Spleen (tissue), 11 donors: ENCODE measurements at regions not wholly inside any gene's neighbourhood (a gene's known extent, or its start where the extent isn't known, plus 50 kb on each side); places are given as distances from the start of the nearest gene placed in this dataset.
A peak's percentile ranks its signal among the peaks of the same experiment; 100 is the strongest.

Experiments
- DNase-seq: peaks from one replicate; pipeline ENCODE4 v3.0.0-alpha.2; 2020
- H3K27ac ChIP-seq, 8 donors: fragments of 200-600 bp; sonication (generic) in 7 of 8; 1 replicate in 4 of 8; 2 replicates in 4 of 8; pipeline versions ENCODE4 v1.5.0 to v1.8.0; 2016 to 2021; ENCODE audit warnings: inconsistent platforms in 4 of 8, mild to moderate bottlenecking in 4 of 8, moderate library complexity in 1 of 8
- H3K27me3 ChIP-seq, 7 donors: fragments of 200-600 bp; sonication (generic) in 6 of 7; replicated peaks in 1 of 7; 1 replicate in 4 of 7; 2 replicates in 3 of 7; pipeline versions ENCODE4 v1.5.0 to v1.8.0; 2016 to 2021; ENCODE audit warnings: inconsistent platforms in 3 of 7, mild to moderate bottlenecking in 1 of 7
- H3K36me3 ChIP-seq, 6 donors: fragments of 200-600 bp; sonication (generic) in 5 of 6; 1 replicate in 4 of 6; 2 replicates in 2 of 6; pipeline versions ENCODE4 v1.5.0 to v1.8.0; 2016 to 2021; ENCODE audit warnings: inconsistent platforms in 2 of 6
- H3K4me1 ChIP-seq, 6 donors: fragments of 200-600 bp; sonication (generic) in 5 of 6; 1 replicate in 3 of 6; 2 replicates in 3 of 6; pipeline versions ENCODE4 v1.5.0 to v1.8.0; 2016 to 2021; ENCODE audit warnings: inconsistent platforms in 3 of 6
- H3K4me3 ChIP-seq, 8 donors: fragments of 200-600 bp; sonication (generic) in 7 of 8; 1 replicate in 4 of 8; 2 replicates in 4 of 8; pipeline versions ENCODE4 v1.5.0 to v1.8.0; 2016 to 2021; ENCODE audit warnings: inconsistent platforms in 4 of 8, mild to moderate bottlenecking in 4 of 8, moderate library complexity in 2 of 8
- H3K9me3 ChIP-seq, 8 donors: fragments of 200-600 bp; sonication (generic) in 7 of 8; 1 replicate in 4 of 8; 2 replicates in 4 of 8; pipeline versions ENCODE4 v1.5.0 to v1.8.0; 2016 to 2021; ENCODE audit warnings: inconsistent platforms in 4 of 8
- POLR2A ChIP-seq, 3 donors: fragments of 450-650 bp; IDR thresholded peaks; one replicate each; pipeline ENCODE4 v1.5.1; 2017; ENCODE audit warnings: antibody characterized with exemption in 3 of 3, mild to moderate bottlenecking in 1 of 3
- POLR2AphosphoS5 ChIP-seq, 3 donors: sonication (generic); formaldehyde crosslinking; IDR thresholded peaks; one replicate each; pipeline ENCODE4 v1.5.1; 2017; ENCODE audit warnings: antibody characterized with exemption in 3 of 3
- WGBS, 5 donors: extraction: QIAGEN DNeasy Blood & Tissue Kit in 3 of 5; methylation state at CpG; one replicate each; pipeline versions ENCODE4 v1.1.5 to v1.1.7; 2013 to 2018; 5-methylcytosine and 5-hydroxymethylcytosine counted together
- intact Hi-C: fragments of 100-400 bp; cut with DNase I; formaldehyde crosslinking; loops from one replicate; pipeline ENCODE4 v1.15.0; 2023; ENCODE audit warnings: low total_unique reads
- TF ChIP-seq, protein P1 (sequence below), 11 experiments: fragments of 200-600 bp in 7 of 11; fragments of 450-650 bp in 4 of 11; sonication (generic) in 4 of 11; IDR thresholded peaks in 8 of 11; conservative IDR thresholded peaks in 3 of 11; 1 replicate in 7 of 11; 2 replicates in 4 of 11; pipeline versions ENCODE4 v1.4.0 to v1.8.0; 2016 to 2021; ENCODE audit warnings: antibody characterized with exemption in 11 of 11, inconsistent platforms in 4 of 11, mild to moderate bottlenecking in 1 of 11
- donor health status: healthy with polysubstance abuse.
- donor health status: DM: no; HTN: no; CAD: no; lungs with moderate emphysema.
- donor health status: DM: no; HTN: no; CAD: no.
- donor health status: Bipolar disorder and iron deficiency.
- donor health status: healthy.
- donor health status: DM: no; HTN: no; CAD: no.
- donor health status: DM: yes; HTN: yes; CAD: no.

DNA sequence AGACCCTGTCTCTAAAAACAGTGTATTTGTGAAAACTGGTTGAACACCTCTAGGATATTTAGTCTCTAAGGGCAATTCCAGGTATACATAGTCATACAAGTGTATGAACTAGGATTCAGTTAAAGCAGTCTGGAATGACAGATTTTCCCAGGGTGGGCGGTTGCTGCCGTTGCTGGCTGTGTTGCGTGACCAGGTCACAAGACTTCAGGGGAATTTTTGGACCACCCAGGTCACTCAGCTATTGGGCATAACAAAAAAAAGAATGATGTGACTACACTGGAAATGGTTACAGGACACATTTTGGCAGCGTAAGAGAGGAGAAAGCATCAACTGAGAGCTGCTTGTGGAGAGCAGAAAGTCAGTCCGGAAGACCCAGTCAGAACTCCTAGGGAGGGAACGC, 58.0 kb upstream of the ZBTB7C start:
- Histone ChIP-seq H3K4me3 (no peak overlapping the region), H3K27me3 (peaks cover 0 to 6% (median 0%) of the 10 kb centered on the region in 7 donors), H3K27ac (no peak overlapping the region), H3K4me1 (peaks cover 0 to 10% (median 3%) of the 10 kb centered on the region in 6 donors), H3K36me3 (no peaks in the 10 kb centered on the region), H3K9me3 (peaks cover 0 to 3% (median 0%) of the 10 kb centered on the region in 8 donors)
- no peak for TF ChIP-seq POLR2AphosphoS5 (IDR thresholded peaks at IDR 0.05)
- TF ChIP-seq POLR2A (IDR thresholded peaks at IDR 0.05): no peak
- TF ChIP-seq, protein P1, sequence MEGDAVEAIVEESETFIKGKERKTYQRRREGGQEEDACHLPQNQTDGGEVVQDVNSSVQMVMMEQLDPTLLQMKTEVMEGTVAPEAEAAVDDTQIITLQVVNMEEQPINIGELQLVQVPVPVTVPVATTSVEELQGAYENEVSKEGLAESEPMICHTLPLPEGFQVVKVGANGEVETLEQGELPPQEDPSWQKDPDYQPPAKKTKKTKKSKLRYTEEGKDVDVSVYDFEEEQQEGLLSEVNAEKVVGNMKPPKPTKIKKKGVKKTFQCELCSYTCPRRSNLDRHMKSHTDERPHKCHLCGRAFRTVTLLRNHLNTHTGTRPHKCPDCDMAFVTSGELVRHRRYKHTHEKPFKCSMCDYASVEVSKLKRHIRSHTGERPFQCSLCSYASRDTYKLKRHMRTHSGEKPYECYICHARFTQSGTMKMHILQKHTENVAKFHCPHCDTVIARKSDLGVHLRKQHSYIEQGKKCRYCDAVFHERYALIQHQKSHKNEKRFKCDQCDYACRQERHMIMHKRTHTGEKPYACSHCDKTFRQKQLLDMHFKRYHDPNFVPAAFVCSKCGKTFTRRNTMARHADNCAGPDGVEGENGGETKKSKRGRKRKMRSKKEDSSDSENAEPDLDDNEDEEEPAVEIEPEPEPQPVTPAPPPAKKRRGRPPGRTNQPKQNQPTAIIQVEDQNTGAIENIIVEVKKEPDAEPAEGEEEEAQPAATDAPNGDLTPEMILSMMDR (IDR thresholded peaks at IDR 0.05 in 8 of 11, conservative IDR thresholded peaks at IDR 0.05 in 3 of 11): no peak
- 89 to 98% (median 92%) methylated on average over 6 of the region's 6 CpGs for WGBS, 5 donors
- intact Hi-C loops: no loop called here
- no peak for DNase-seq

DNA sequence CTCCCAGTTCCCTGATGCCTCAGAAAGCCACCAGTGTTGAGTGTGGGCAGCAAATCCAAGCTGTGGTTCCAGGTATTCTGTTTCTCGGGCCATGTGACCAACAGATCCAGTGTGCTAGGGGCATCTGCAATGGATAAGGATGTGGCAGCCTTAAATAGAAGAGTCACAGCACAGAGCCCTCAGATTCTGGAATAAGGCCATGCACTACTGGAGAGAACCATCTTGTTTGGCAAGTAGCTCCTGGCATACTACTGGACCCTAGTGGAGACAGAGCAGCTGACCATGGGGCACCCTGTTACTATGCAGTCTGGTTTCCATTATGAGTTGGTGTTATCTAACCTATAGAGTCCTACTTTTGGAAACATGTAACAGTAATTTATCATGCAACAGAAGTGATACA, 53.3 kb upstream of the ZBTB7C start:
- Histone ChIP-seq H3K36me3 (no peaks in the 10 kb centered on the region), H3K4me3 (no peak overlapping the region), H3K27me3 (peaks cover 0 to 8% (median 0%) of the 10 kb centered on the region in 7 donors), H3K4me1 (no peaks in the 10 kb centered on the region), H3K9me3 (no peaks in the 10 kb centered on the region), H3K27ac (no peak overlapping the region)
- WGBS, 5 donors: 82 to 94% (median 87%) methylated on average over 1 of the region's 1 CpG
- DNase-seq: no peak
- no peak for TF ChIP-seq POLR2A (IDR thresholded peaks at IDR 0.05)
- TF ChIP-seq POLR2AphosphoS5 (IDR thresholded peaks at IDR 0.05): no peak
- TF ChIP-seq, protein P1 (IDR thresholded peaks at IDR 0.05 in 8 of 11, conservative IDR thresholded peaks at IDR 0.05 in 3 of 11): no peak
- intact Hi-C loops: no loop called here

DNA sequence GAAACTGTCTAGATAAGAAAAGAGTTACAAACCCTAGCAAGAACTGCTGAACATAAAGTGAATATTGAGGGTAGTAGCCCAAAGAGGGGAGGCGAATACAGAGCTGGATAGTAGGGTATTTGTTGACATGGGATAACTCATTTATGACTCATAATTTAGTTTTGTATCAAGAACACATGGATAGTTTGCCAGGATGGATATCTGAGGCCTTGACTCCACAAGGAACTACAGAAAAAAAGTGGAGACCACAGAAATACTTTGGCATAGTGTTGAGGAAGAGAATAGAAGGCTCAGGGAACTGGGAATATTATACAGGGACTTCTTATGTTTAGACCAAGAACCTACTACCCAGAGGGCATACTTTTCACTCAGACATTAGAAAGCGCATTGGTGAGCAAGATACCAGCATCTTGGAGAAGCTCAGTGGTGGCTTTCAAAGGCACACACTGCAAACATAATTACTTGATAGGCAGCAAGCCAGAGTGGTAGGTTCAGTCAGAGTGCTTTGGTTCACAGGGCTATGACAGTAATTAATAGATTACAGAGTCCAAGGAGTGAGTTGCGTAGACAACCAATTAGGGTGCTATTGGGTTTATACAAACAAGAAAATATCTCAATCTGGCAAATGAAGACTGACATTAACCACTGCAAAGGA, 51.9 kb upstream of the ZBTB7C start:
- DNase-seq: no peak
- Histone ChIP-seq H3K9me3 (no peaks in the 10 kb centered on the region), H3K27ac (peak overlapping the region in 1 of 8 donors; percentile 21), H3K4me1 (no peaks in the 10 kb centered on the region), H3K27me3 (peaks cover 0 to 16% (median 0%) of the 10 kb centered on the region in 7 donors), H3K36me3 (no peaks in the 10 kb centered on the region), H3K4me3 (no peak overlapping the region)
- intact Hi-C loops: no loop called here
- TF ChIP-seq POLR2A (IDR thresholded peaks at IDR 0.05) (no peak), POLR2AphosphoS5 (IDR thresholded peaks at IDR 0.05) (no peak)
- TF ChIP-seq, protein P1 (IDR thresholded peaks at IDR 0.05 in 8 of 11, conservative IDR thresholded peaks at IDR 0.05 in 3 of 11): no peak
- WGBS, 5 donors: 79 to 95% (median 89%) methylated on average over 3 of the region's 3 CpGs

DNA sequence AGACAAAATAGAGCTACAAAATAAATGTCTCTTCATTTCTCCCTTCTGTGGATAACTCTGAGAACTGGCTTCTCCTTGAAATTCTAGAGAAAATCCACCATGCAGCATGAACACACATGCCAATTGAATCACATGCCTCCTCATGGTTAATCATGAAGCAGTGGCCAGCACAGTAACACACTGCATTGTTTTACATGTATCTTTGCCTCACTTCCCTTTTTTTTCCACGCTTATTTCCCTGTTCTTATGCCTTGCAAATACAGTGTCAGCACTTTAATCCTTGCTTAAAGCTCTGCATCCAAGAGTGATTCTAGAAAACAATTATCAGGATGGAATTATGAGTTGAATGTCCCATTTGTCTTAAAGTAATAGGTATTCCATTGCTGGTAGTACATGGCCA, 50.3 kb upstream of the ZBTB7C start:
- WGBS, 5 donors: 20 to 50% (median 33%) methylated on average over 1 of the region's 1 CpG
- TF ChIP-seq POLR2AphosphoS5 (IDR thresholded peaks at IDR 0.05) (no peak), POLR2A (IDR thresholded peaks at IDR 0.05) (no peak)
- TF ChIP-seq, protein P1 (IDR thresholded peaks at IDR 0.05 in 8 of 11, conservative IDR thresholded peaks at IDR 0.05 in 3 of 11): no peak
- intact Hi-C loops: no loop called here
- Histone ChIP-seq H3K4me3 (no peak overlapping the region), H3K9me3 (no peaks in the 10 kb centered on the region), H3K4me1 (peaks cover 0 to 12% (median 4%) of the 10 kb centered on the region in 6 donors), H3K36me3 (no peaks in the 10 kb centered on the region), H3K27ac (peak overlapping the region in 1 of 8 donors; percentile 15), H3K27me3 (peaks cover 0 to 17% (median 0%) of the 10 kb centered on the region in 7 donors)
- no peak for DNase-seq
